ENCODE measurements at regions not wholly inside any gene's neighbourhood (a gene's known extent, or its start where the extent isn't known, plus 50 kb on each side); places are given as distances from the start of the nearest gene placed in this dataset.
"Not testable (repeated sequence)": the region's sequence is repeated elsewhere in the genome, so short reads cannot be mapped to it uniquely, and the experiment has no call there.

GRCh38 chr10:9311702-9312499 is 1257.4 kb downstream of the GATA3 start:
- DNase-seq: no peak

GRCh38 chr10:9315292-9315691 is 1260.8 kb downstream of the GATA3 start:
- no peak for DNase-seq

- DNase-seq: peak in 2 of 5 experiments; percentile 13 to 58
Observed at GRCh38 chr10:9331583-9332008, 1277.1 kb downstream of the GATA3 start.

- DNase-seq: no peak
Observed at GRCh38 chr10:9334270-9334669, 1279.8 kb downstream of the GATA3 start.

GRCh38 chr10:9339716-9340115 is 1285.2 kb downstream of the GATA3 start:
- DNase-seq: peak in 1 of 5 experiments; percentile 31

GRCh38 chr10:9342885-9343570 is 1288.5 kb downstream of the GATA3 start:
- peak in 1 of 5 experiments; percentile 44 for DNase-seq

- not testable (repeated sequence) for DNase-seq
Observed at GRCh38 chr10:9347933-9348332, 1293.4 kb downstream of the GATA3 start.

GRCh38 chr10:9357471-9357870 is 1303.0 kb downstream of the GATA3 start:
- no peak for DNase-seq

GRCh38 chr10:9362721-9363120 is 1308.2 kb downstream of the GATA3 start:
- DNase-seq: no peak

- no peak for DNase-seq
Observed at GRCh38 chr10:9379183-9379582, 1324.7 kb downstream of the GATA3 start.

- no peak for DNase-seq
Observed at GRCh38 chr10:9381733-9382532, 1327.4 kb downstream of the GATA3 start.

- DNase-seq: no peak
Observed at GRCh38 chr10:9382533-9382866, 1328.0 kb downstream of the GATA3 start.

GRCh38 chr10:9390516-9390915 is 1336.0 kb downstream of the GATA3 start:
- no peak for DNase-seq

- DNase-seq: no peak
Observed at GRCh38 chr10:9399275-9399983, 1344.9 kb downstream of the GATA3 start.

- not testable (repeated sequence) for DNase-seq
Observed at GRCh38 chr10:9402067-9402466, 1347.6 kb downstream of the GATA3 start.

GRCh38 chr10:9402507-9403195 is 1348.2 kb downstream of the GATA3 start:
- not testable (repeated sequence) for DNase-seq

- not testable (repeated sequence) for DNase-seq
Observed at GRCh38 chr10:9407201-9407600, 1352.7 kb downstream of the GATA3 start.

GRCh38 chr10:9416331-9416730 is 1361.8 kb downstream of the GATA3 start:
- no peak for DNase-seq

- no peak for DNase-seq
Observed at GRCh38 chr10:9419757-9420156, 1365.3 kb downstream of the GATA3 start.

- no peak for DNase-seq
Observed at GRCh38 chr10:9427209-9427608, 1372.7 kb downstream of the GATA3 start.

GRCh38 chr10:9437131-9437530 is 1382.6 kb downstream of the GATA3 start:
- DNase-seq: no peak

- no peak for DNase-seq
Observed at GRCh38 chr10:9443758-9444157, 1389.3 kb downstream of the GATA3 start.

Measured in T-helper 2 cell (primary cell).